NCI-H2107 treated with DMSO at 0.1 percent for 48 hours (cell line): ENCODE measurements at regions not wholly inside any gene's neighbourhood (a gene's known extent, or its start where the extent isn't known, plus 50 kb on each side); places are given as distances from the start of the nearest gene placed in this dataset.
"Not testable (repeated sequence)": the region's sequence is repeated elsewhere in the genome, so short reads cannot be mapped to it uniquely, and the experiment has no call there.

ENCODE experiments used
- DNase-seq: peaks from one replicate; lab custom pipeline; 2025; ENCODE audit not compliant: unreplicated experiment; lab: John Stamatoyannopoulos, UW

DNA sequence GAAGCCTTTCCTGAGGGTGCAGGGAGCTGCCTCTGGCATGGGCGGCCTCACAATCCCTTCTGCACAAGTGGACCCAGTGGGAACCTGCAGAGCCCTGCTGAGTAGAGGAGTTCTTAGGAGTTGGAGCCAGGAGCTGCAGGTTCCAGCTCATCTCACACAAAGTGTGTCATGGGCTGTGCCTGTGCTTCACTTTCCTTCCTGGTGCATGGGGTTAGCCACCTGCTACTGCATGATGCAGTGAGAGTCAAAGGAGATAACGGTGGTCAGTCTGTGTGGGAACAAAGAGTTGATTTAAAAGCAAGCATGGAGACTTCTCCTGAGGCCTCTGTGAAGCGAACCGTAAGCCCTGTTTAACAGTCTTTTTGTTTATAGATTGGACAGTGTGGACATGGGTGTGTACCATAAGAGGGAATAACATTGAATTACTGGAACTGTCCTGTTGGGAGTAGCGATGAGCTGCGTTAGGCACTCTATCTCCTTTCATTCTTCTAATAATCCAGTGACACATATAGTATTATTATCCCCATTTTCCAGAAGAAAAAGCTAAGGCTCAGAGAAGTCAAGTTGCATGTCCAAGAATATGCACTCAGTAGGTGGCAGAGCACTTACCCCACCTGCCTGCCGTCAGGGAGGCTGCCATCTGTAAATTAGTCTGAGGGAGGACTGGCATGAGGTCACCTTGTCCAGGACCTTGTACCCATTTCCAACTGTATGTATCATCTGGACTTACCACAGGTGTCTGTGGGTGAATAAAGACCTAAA lies 68.7 kb upstream of the PRR23C start:
- DNase-seq = no peak

DNA sequence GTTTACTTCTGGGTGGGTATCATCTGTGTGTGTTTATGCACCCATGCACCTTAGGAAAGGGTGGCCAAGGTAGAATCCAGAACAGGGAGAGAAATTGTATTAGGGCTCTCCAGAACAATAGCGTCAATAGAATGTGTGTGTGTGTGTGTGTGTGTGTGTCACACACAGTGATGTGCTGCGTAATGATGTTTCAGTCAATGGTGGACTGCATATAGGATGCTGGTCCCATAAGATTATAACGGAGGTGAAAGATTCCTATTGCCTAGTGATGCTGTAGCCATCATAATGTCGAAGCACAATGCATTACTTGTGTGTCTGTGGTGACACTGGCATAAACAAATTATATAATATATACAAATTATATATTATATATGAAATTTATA lies 69.3 kb upstream of the PRR23C start:
- no peak for DNase-seq

DNA sequence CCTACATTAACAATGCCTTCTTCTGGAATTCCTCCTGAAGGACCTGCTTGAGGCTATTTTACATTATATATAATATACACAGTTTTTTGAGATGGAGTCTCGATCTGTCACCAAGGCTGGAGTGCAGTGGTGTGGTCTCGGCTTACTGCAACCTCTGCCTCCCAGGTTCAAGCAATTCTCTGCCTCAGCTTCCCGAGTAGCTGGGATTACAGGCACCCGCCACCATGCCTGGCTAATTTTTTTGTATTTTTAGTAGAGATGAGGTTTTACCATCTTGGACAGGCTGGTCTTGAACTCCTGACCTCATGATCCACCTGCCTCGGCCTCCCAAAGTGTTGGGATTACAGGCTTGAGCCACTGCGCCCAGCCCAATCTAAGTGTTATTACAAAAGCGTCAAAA lies 71.9 kb upstream of the PRR23C start:
- DNase-seq = not testable (repeated sequence)

DNA sequence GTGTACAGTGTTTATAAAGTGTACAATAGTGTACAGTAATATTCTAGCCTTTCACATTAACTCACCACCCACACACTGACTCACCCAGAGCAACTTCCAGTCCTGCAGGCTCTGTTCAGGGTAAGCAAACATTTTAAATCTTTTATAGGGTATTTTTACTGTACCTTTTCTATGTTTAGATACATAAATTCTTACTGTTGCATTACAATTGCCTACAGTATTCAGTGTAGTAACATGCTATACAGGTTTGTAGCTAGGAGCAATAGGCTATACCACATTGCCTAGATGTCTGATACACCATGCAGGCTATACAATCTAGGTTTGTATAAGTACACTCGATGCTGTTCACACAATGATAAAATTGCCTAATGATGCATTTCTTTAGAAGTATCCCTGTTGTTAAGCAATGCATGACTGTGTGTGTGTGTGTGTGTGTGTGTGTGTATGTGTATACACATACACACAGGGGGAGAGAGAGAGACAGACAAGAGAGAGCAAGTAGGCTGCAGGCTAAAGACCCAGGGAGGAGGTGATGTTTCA lies 72.5 kb upstream of the PRR23C start:
- DNase-seq = no peak

DNA sequence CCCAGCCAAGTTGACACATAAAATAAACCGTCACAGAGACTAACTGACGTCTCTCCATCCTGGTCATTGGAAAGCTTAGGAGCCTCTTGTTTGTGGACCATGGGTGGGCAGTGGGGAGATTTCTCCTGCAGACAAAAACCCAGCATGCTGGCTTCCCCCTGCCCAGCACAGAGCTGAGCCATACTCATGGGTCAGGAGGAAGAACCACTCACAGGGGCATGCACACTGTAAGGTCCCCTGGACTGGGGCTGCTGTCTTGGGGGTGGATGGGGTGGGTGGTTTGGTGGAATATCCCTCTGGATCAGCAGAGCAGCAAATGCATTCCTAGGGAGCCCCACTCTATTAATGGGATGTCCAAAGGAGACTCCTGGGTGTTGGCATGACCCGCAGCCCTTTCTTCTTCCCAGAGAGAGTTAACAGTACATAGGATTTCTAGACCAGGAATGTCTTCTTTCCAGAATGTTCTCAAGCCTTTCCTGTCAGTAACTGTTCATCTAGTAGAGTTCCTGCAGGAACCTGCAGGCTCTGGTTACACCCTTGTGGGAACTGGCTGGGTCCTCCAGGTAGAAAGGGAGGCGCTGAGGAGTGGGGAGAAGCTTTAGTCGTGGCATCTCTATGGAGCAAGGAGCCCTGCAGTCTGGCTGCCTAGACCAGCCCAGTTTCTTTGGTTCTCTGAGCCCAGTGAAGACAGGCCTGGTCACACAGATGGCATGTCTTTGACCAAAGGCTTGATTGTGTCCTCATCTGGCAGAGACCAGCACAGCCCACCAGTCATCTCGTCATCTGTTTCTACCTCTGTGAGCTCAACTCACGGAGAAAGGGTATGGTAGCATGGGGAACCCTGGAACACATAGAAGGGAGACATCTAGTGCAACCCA lies 73.4 kb upstream of the PRR23C start:
- no peak for DNase-seq

DNA sequence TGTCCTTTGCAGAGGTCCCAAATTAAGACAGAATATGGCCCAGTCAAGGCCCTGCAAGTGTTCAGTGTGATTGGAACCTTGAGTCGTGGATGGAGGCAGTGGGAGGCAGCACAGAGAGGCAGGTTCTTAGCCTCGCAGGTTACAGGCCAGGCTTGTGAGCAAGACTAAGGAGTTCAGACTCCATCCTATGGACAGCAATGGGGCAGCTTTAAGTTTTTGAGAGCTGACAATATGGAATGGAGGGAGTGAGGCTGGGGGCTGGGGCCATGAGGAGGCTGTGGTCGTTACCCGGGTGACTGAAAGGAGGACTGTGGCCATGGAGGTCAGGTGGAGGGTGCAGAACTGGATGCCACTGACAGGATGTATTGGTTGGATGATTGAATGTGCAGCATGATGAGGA lies 74.1 kb upstream of the PRR23C start:
- DNase-seq = no peak

DNA sequence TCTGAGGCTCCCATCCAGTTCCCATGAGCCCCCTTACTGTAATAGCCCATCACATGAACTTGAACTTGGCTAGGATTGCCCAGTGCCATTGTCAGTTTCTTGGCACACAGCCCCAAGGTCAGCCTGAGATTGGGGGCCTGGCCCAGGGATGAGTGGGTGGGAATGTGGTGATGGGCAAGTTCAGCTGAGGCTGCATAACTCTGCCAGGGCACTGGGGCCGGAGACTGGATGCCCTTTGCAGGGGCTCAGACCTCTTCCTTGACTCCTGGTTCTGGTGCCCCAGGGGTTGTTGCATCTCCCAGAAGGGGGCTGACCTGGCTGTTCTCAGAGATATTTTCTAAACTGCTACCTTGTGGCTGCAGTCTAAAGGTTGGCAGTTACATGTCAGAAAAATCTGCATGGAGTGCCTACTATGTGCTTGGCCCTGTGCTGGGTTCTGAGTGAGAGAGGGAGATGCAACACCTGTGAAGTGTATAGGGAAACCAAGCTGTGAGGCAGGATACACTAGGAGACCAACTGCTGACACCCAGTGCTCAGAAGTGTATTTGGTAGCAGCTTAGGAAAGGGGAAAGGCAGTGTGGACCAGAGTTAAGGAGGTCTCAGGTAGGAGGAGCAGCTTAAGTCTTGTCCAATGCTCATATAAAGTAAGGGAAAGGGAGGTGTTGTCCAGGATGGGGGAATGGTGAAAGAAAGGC lies 74.8 kb upstream of the PRR23C start:
- no peak for DNase-seq

DNA sequence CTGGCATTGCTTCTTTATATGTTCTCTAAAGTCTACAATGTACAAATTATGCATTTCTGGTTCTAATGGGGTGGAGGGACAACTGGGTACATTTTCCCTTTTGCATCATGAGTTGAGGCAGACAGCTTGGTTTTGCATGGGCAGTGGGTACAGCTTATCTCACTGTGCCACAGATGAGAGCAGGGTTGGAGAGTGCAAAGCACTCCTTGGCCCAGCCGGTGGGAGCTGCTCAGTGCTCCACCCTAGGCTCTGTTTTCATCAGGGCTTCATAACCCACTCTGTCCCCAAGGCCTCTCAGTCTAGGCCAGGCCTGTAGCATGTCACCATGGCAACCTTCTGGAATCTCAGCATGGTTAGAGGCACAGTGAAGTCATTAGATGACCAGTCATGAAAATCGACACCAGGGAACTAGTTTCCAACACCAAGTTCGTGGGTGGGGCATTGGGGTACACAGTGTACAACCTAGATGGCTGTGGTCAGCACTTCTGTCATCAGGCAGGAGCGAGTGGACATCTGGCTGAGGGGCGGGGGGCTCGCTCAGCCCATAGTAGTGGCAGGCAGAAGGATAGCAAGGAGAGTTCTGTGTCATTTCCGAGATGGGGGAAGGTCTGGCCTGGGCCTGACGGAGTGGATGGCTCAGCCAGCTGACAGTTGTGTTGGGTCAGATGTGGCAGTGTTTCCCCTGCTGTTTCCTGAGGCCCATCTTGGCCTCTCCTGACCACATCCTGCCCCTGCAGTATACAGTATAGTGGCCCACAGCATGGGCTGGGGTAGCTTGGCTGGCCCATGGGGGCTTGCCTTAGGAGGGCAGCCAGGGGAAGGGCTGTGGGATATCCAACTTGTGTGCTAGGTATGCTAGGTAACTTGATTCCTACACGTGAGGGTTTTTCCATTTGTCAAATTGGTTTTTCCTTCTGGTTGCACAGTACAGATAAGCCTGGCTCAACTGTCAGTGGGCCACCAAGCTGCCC lies 75.7 kb upstream of the PRR23C start:
- no peak for DNase-seq

DNA sequence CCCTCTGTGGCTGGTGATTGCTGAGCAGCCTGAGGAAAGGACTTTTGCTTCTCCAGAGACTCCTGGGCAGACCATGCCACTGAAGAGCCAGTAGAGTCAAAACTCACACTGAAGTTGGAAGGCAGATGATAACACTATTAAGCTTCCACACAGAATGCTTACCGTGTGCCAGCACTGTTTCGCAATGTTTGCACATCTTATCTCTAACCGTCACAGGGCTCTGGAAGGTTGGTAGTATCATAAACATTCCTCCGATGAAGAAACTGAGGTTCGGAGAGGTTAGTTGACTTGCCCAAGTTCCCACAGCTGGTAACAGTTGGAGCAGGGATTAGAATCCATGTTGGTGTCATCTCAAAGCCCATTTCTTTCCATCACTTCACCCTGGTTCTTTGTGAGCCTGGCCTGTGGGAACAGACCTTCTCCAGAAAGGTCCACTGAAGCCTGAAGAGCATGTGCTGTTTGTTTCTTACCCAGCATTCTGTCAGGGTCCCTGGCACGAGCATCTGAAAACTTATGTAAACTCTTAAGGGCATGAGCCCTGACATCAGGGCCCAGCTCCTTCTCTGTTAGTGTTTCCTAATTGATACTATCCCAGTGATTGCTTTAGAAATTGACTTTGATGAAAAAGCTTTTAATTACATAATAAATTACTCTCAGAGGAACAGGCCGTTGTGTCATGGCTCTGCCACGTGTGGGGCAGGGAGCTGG lies 77.0 kb upstream of the PRR23C start:
- DNase-seq = no peak

DNA sequence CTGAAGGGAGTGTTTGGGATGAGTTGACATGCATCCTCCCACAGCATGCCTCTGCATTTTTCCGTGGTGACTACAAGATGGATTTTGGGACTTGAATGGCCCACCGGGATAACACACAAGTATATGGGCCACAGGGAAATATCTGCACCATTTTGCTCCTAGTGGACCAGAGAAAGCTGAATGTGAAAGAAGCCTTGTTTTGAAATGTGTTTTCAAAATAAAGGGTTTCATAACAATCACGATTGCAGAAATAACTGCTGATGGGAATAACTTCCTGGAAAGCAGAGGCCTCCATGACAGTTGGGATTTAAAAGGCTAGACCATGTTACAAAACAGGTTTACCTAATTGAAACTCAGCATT lies 77.5 kb upstream of the PRR23C start:
- no peak for DNase-seq

DNA sequence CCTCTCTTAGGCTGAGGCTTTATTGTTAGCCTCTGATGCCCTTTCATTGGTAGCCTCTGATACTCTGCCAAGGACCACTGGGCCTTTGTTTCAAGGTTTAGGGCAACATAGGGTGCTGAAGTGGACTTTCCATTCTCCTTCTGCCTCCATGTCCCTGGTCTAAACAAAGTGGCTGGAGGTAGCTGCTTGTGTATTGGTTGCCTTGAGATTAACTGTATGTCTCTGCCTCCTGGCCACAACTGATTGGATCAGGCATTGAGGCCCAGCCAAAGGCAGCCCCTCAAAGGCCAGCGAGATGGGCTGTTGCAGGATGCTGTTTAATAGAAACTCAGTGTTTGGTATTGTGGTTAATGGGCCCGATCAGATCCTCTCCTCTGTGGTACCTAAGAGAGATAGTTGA lies 77.9 kb upstream of the PRR23C start:
- no peak for DNase-seq

DNA sequence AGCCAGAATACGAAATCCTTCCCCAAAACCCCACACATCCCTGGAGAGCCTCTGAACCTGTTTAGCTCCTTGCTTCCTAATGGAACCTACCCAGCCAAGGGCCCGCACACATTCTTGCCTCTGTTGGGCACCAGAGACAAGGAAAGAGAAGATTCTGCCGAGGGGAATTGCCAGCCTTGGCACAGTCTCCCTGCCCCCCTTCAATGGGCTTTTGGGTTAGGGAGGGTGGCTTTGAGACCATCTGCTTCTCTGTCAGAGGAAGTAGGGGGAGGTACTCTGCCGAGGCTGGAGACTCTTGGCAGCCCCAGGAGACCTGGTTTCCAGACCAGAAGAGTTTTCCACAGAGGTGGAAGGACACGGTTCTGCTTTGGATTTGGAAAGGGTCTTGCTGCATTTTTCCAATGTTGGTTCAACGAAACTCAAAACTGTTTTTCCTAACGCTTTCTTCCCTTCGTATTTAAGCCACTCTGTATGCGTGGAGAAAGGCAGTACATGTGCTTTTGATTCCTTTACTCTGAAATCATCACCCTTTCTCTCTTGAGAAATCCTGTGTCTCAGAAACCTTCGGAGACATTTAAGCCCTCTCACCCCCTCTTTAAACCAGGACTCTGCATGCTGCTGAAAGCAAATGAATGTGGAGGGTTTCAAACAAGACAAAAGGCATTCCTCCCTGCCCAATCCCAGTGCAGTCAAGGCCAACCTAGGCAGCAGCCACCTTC lies 78.8 kb upstream of the PRR23C start:
- no peak for DNase-seq

DNA sequence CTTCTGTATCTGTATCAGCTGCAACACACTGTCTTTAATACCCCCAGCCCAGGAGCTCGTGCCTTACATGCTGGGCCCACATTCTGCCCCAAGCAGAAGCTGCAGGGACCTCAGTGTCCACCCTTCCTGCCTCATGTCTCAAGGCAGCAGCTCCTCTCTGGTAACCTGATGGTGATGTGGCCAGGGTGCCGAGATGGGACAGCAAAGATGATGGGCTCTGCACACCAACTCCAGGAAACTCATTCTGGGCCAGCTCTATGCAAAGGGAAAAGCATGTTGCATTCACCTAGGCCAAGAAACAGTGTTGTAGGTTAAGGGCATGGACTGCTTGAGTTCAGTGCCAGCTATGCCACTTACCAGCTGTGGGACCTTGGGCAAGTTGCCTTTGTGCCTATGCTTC lies 79.5 kb upstream of the PRR23C start:
- no peak for DNase-seq

DNA sequence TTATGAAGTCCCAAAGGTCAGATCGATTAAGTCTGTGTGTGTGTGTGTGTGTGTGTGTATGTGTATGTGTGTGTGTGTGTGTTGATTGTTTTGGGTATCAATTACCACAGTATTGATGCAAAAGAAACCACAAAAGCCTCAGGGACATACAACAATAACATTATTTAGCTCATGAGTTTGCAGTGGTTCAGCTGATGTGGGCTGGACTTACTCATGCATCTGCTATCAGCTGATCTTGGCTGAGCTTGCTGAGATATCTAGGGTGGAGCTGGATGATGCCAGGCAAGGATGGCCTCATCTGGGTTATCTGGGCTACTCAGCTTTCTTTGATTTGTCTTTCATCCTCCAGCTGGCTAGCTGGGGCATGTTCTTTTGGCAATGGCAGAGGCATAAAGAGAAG lies 82.4 kb upstream of the PRR23C start:
- DNase-seq = no peak

DNA sequence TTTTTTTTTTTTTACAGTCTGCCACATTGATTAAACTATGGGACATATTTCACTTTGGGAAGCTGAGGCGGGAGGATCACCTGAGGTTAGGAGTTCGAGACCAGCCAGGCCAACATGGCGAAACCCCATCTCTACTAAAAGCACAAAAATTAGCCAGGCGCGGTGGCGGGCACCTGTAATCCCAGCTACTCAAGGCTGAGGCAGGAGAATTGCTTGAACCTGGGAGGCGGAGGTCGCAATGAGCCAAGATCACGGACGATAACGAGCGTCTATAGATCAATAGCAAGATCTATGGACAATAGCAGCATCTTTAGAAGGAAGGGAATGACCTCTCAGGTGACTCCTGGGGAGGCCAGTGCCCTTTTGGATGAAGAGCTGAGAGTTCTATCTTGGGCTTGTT lies 82.9 kb upstream of the PRR23C start:
- not testable (repeated sequence) for DNase-seq

DNA sequence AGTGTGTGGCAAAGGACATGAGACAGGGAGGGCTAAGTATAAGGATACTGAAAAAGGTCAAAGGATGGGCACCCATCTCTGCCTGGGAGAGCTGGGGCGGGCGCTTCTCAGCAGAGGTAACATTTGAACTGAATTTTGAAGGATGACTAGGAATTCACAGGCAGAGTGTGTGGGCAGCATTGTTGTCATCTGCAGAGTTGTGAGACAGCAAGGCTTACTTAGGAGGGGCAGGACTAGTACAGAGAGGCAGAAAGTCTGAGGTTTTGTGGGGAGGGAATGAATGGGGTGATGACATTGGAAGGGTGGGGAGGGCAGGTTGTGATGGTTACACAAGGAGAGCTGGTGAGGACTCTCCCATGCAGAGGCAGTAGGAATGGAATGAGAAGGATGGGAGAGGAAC lies 84.1 kb upstream of the PRR23C start:
- DNase-seq = no peak

DNA sequence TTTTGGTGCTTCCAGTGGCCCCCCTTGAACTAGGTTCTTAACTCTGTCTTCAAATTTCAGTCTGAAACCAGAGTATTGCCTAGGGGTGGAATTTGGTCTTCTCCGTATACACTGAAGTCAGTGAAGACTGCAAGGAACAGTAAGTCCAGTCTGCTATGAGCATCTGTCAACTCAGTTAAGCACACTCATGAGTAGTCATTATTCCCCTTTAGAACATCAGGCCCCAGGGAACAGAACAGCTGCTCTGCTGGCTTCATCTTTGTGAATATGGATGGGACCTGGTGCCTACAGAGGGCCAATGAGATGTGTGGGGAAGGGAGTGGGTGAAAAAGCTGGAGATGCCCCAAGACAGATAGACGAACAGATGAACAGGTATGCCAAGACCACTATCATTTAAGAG lies 85.2 kb upstream of the PRR23C start:
- DNase-seq = no peak

DNA sequence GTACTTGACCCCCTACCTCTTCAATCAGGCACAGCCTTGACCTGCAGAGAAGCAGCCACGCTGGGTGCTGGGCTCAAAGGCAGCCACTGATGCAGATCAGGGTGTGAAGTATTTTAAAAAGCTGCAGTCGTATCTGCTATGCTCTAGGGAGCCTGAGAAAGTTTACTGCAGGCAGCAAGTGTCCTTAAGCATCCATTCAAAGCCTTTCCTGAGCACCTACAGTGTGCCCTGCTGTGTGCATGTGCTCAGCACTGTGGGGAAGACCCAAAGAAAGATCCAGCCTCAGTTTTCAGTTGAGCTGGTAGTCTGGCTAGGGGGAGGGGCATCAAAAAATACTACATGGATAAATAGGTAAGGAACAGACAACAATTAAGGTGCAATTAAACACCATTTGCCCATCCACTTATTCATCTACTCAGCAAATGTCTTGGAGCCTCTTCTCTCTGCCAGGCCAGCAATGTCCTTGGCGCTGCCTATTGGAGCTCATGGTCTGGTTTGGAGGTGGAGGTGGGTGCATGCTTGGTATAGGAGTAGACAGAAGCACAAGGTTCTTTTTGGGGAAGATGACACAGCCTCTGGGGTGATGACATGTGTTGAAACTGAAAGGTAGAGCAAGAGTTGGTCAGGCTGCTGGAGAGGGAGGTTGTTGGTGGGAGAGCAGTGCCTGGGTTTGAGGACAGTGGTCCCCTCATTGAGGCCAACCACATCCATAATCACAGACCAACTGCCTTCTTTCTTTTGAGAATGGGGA lies 85.9 kb upstream of the PRR23C start:
- DNase-seq = no peak

DNA sequence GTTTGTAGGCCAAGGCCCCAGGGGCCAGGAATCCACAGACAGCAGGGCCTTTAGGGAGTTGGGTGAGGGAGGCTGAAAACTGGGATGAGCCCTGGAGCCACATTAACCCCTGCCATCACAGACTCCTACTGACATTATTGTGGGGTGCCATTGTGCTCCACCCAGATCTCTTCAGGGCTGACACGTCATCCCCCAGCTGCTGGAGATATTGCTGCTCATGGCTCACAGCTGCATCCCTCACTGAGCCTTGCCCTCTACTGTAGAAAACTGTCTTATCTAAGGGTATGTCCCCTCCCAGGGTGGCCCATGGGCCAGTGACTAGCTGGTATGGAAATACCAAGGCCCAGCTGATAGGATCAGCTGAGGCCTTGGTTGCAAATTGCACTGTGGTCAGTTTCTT lies 87.3 kb upstream of the PRR23C start:
- DNase-seq = no peak
